Mesothelial cell of epicardium (in vitro differentiated cells): ENCODE measurements at regions not wholly inside any gene's neighbourhood (a gene's known extent, or its start where the extent isn't known, plus 50 kb on each side); places are given as distances from the start of the nearest gene placed in this dataset.

Experiments used
- DNase-seq, 2 experiments: peaks; one replicate each; pipeline ENCODE4 v3.0.0; 2021; ENCODE audit warnings: low spot score in 2 of 2; ENCODE audit not compliant: unreplicated experiment in 2 of 2
- H3K27ac Mint-ChIP-seq: 2 replicates; pipeline ENCODE4 v1.8.0; 2021; ENCODE audit warnings: mixed read lengths
- H3K27me3 Mint-ChIP-seq: 2 replicates; pipeline ENCODE4 v1.8.0; 2021; ENCODE audit warnings: low read depth, mixed read lengths
- H3K36me3 Mint-ChIP-seq: 2 replicates; pipeline ENCODE4 v1.8.0; 2021; ENCODE audit warnings: mixed read lengths
- H3K4me1 Mint-ChIP-seq: 2 replicates; pipeline ENCODE4 v1.8.0; 2021; ENCODE audit warnings: mixed read lengths
- H3K4me3 Mint-ChIP-seq: 2 replicates; pipeline ENCODE4 v1.8.0; 2021; ENCODE audit warnings: mild to moderate bottlenecking, moderate library complexity, mixed read lengths
- H3K9me3 Mint-ChIP-seq: 2 replicates; pipeline ENCODE4 v1.8.0; 2021; ENCODE audit warnings: mixed read lengths
- CTCF ChIP-seq: fragments of 200-600 bp; sonication (generic); IDR thresholded peaks from one replicate; pipeline ENCODE4 v1.5.0; 2021; ENCODE audit warnings: antibody characterized with exemption; ENCODE audit not compliant: unreplicated experiment

GRCh38 chr13:71082631-71083030 is 784.4 kb downstream of the DACH1 start:
- Mint-ChIP-seq H3K27me3 (no peaks in the 10 kb centered on the region), H3K27ac (no peak overlapping the region), H3K4me3 (no peak overlapping the region), H3K9me3 (peaks cover 4% of the 10 kb centered on the region), H3K4me1 (peaks cover 2% of the 10 kb centered on the region), H3K36me3 (no peaks in the 10 kb centered on the region)
- DNase-seq: no peak
- TF ChIP-seq CTCF: no peak

GRCh38 chr13:71079638-71080037 is 787.4 kb downstream of the DACH1 start:
- Mint-ChIP-seq H3K4me3 (no peak overlapping the region), H3K36me3 (no peaks in the 10 kb centered on the region), H3K27me3 (no peaks in the 10 kb centered on the region), H3K4me1 (peaks cover under 1% of the 10 kb centered on the region), H3K9me3 (no peaks in the 10 kb centered on the region), H3K27ac (no peak overlapping the region)
- TF ChIP-seq CTCF: no peak
- DNase-seq: no peak

- no peak overlapping the region for H3K27ac Mint-ChIP-seq
- peaks cover 6% of the 10 kb centered on the region for H3K4me1 Mint-ChIP-seq
- no peak overlapping the region for H3K4me3 Mint-ChIP-seq
- H3K27me3 Mint-ChIP-seq: no peaks in the 10 kb centered on the region
- H3K9me3 Mint-ChIP-seq: peaks cover 22% of the 10 kb centered on the region
- DNase-seq: no peak
- H3K36me3 Mint-ChIP-seq: no peaks in the 10 kb centered on the region
- no peak for TF ChIP-seq CTCF
Measured at GRCh38 chr13:71068041-71068440, 799.0 kb downstream of the DACH1 start.

- Mint-ChIP-seq H3K4me3 (no peak overlapping the region), H3K4me1 (peaks cover 6% of the 10 kb centered on the region), H3K36me3 (no peaks in the 10 kb centered on the region), H3K27me3 (no peaks in the 10 kb centered on the region), H3K27ac (no peak overlapping the region), H3K9me3 (peaks cover 22% of the 10 kb centered on the region)
- no peak for TF ChIP-seq CTCF
- DNase-seq: no peak
Measured at GRCh38 chr13:71067165-71067815, 799.7 kb downstream of the DACH1 start.

- DNase-seq: no peak
- Mint-ChIP-seq H3K27ac (no peak overlapping the region), H3K9me3 (peaks cover 40% of the 10 kb centered on the region), H3K36me3 (peaks cover 7% of the 10 kb centered on the region), H3K27me3 (no peaks in the 10 kb centered on the region), H3K4me3 (no peak overlapping the region), H3K4me1 (no peaks in the 10 kb centered on the region)
- TF ChIP-seq CTCF: no peak
Measured at GRCh38 chr13:71056581-71056980, 810.4 kb downstream of the DACH1 start.

- Mint-ChIP-seq H3K9me3 (peaks cover 36% of the 10 kb centered on the region), H3K4me3 (no peak overlapping the region), H3K36me3 (peaks cover 7% of the 10 kb centered on the region), H3K27ac (no peak overlapping the region), H3K27me3 (no peaks in the 10 kb centered on the region), H3K4me1 (no peaks in the 10 kb centered on the region)
- no peak for TF ChIP-seq CTCF
- DNase-seq: no peak
Measured at GRCh38 chr13:71055644-71056043, 811.4 kb downstream of the DACH1 start.
